ENCODE measurements at regions not wholly inside any gene's neighbourhood (a gene's known extent, or its start where the extent isn't known, plus 50 kb on each side); places are given as distances from the start of the nearest gene placed in this dataset.

DNA sequence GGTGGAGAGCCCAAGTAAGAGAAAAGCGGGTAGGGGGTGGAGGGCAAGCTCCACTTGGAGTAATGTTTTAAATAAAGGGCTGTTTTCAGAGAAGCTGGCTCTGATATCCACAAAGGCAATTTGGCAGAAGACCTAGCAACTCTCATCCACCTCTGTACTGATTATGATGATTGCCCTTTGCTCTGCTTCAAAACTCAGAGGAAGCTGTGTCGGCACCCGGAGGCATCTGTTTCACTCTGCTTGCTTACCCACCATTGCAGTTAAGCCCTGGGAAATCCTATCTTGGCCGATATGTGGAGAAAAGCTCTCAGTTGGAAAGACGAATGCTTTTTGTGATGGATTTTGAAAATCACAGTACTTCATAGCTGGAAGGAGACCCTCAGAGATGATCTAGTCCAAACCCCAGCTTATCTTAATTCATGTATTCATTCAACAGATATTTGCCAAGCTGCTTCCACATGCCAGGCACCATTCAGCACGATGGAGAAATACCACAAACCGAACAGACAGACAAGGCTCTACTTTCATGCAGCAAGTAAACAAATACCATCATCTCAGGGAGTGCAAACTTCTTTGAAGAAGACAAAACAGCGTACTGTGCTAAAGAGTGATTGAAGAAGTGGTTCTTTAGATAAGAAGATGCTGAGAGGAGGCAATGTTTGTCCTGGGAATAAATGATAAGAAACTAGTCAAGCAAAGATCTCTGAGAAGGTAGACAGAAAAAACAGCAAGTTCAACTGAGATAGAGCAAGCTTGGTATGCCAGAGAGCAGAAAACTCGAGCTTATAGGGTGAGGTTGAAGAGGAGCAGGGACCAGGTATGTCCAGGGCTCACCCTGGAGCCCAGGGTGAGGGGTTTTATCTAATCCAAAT is 140.4 kb upstream of the SPDL1 start:
- intact Hi-C loops (cut with micrococcal nuclease; ENCODE audit: unreplicated experiment) (no loop called here), in situ Hi-C loops (cut with HindIII; ENCODE audit: extremely low pct_ligation_motif_present, low pct_unique_long_range_greater_than_20kb) (no loop called here)

More for the DNA sequence above, 140.4 kb upstream of the SPDL1 start:
- TF ChIP-seq SNAPC2 (CRISPR knock-in tag; IDR thresholded peaks at IDR 0.05), result no peak
- TF ChIP-seq ZBTB4 (CRISPR knock-in tag; IDR thresholded peaks at IDR 0.05; ENCODE audit: borderline replicate concordance), result no peak
- under 1% methylated on average over 9 of the region's 9 CpGs for WGBS (ENCODE audit: low lambda C conversion rate)
- ChIA-PET POLR2A (no interaction called here), CTCF (ENCODE audit: low intra/inter-chr PET ratio, low total read pairs) (no interaction called here)
- no TSS peak for BruUV-seq (replicated peaks)
- Histone ChIP-seq H3K4me1 (ENCODE audit: insufficient read depth, low read length) (no peaks in the 10 kb centered on the region), H2AFZ (ENCODE audit: low read length) (no peak overlapping the region), H3K27me3 (ENCODE audit: control insufficient read depth in 1 of 2, insufficient read depth in 2 of 2, low read length in 2 of 2) (no peaks in the 10 kb centered on the region), H3K36me3 (replicated peaks in 1 of 2; ENCODE audit: control insufficient read depth in 1 of 2, insufficient read depth in 2 of 2, low read length in 2 of 2) (no peaks in the 10 kb centered on the region), H3K79me2 (ENCODE audit: insufficient read depth, low read length) (no peaks in the 10 kb centered on the region), H3K27ac (ENCODE audit: extremely low read length, insufficient read depth, low read length) (no peak overlapping the region), H3K9me3 (ENCODE audit: low read length) (no peaks in the 10 kb centered on the region), H3K4me3 (replicated peaks in 1 of 3; ENCODE audit: insufficient read depth in 1 of 3, low read depth in 2 of 3, low read length in 3 of 3) (no peak overlapping the region), H3K9ac (ENCODE audit: insufficient read depth, low read depth, low read length) (no peak overlapping the region), H3K4me2 (ENCODE audit: low read depth, low read length) (no peak overlapping the region), H4K20me1 (ENCODE audit: insufficient read depth, low read length) (no peaks in the 10 kb centered on the region)
- ATAC-seq (no peak), FAIRE-seq (no peak), DNase-seq (ENCODE audit: low spot score) (no peak)

Measured in HepG2 (cell line).